HG03039 (cell line): ENCODE measurements at regions not wholly inside any gene's neighbourhood (a gene's known extent, or its start where the extent isn't known, plus 50 kb on each side); places are given as distances from the start of the nearest gene placed in this dataset.
"Not testable (repeated sequence)": the region's sequence is repeated elsewhere in the genome, so short reads cannot be mapped to it uniquely, and the experiment has no call there.

Source experiments
- ATAC-seq: cut with Tn5 transposase; IDR thresholded peaks from one replicate; pipeline ENCODE4 v1.9.1; 2021; ENCODE audit warnings: mild to moderate bottlenecking, moderate library complexity; ENCODE audit not compliant: unreplicated experiment

DNA sequence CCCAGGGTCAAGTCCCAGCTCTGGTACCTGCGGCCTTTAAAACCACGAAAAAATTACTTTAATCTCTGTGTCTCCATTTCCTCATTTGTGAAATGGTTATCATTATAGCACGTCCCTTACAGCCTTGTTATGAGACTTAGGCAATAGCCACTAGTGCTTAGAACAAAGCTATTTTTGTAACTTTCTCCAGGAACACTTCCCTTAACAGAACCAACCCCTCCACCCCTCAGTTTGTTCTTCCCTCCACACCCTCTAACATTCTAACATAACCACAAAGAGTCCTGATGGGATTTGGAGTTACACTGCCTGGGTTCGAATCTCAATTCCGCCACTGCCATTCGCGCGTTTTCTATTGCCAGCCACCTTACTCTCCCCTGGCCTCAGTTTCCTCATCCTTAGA is 2777.4 kb upstream of the TPTE start:
- ATAC-seq, result not testable (repeated sequence)

DNA sequence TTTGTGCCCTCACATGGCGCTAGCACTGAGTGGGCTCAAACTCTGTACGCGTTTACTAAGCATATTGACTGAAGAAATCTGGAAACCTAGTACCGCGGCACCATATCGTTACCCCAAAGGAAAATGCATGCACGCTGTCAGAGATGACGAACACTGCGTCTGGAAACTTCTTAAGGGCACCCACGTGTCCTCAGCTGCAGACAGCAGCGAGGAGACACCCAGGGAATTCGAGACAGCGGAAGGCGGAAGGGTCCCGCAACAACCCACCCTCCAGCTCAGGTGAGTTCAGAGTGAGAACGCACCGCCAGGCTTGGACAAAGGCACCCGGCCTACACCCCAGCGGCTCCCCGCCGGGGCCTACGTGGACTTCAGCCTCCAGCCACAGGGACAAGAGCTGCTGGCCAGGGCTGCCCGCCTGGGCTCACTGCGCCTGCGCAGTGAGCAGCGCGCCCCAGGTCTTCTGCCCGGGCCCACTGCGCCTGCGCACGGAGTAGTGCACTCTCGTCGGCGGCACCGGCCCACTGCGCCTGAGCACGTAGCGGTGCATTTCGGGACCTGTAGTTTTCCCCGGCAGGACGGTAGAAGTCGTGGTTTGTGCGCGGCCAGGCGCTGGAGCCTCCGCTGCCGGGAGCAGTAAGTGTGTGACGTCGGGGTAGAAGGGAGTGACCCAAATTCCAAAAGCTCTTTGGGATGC is 2776.8 kb upstream of the TPTE start:
- peak; percentile 85 for ATAC-seq

DNA sequence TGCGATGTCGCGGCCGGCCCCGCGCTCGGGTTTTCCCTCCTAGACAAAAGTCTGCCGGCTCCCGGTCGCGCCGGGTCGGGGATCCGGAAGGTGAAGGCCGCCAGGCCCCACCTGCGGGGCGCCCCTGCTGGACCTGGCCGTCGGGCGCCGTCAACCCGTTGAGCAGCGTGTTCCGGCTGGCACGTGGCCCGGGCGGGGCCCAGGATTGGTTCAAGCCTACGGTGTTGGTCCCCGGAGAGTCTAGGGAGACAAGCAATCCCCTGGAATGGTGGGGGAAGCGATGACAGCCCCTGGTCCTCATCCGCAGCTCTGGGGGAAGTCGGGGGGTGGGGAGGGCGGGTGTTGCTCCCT is 2776.3 kb upstream of the TPTE start:
- ATAC-seq, result peak; percentile 51

DNA sequence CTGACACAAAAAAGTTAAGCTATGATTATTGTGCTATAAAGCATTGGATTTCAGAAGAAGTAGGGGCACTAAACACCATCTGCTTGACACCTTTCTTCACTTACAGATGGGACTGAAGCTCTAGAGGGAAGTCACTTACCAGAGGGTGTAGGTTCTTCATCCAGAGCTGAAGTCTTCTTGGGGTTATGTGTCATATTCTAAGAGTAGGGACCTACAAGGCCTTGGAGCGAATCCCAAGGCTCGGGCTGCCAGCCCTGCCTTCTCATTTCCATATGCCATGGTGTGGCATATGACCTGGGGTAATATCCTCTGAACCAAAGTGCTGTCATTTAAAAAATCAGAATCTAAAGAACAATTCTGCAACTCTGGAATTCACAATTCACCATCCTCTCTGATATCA is 2773.4 kb upstream of the TPTE start:
- not testable (repeated sequence) for ATAC-seq

DNA sequence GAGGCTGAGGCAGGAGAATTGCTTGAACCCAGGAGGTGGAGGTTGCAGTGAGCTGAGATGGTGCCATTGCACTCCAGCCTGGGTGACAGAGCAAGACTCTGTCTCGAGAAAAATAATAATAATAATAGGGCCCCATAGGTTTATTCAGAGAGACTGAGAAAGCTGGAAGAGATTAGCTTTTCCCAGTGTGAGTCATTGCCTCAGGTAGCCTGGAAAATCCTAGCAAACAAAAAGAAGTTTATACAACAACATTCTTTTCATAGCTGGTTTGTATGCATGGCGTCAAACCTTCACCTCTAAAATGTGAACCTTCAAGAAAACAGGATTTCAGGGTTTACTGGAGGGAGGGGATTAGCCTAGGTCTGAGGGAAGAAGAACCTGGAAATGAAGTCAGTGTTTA is 2768.8 kb upstream of the TPTE start:
- not testable (repeated sequence) for ATAC-seq

DNA sequence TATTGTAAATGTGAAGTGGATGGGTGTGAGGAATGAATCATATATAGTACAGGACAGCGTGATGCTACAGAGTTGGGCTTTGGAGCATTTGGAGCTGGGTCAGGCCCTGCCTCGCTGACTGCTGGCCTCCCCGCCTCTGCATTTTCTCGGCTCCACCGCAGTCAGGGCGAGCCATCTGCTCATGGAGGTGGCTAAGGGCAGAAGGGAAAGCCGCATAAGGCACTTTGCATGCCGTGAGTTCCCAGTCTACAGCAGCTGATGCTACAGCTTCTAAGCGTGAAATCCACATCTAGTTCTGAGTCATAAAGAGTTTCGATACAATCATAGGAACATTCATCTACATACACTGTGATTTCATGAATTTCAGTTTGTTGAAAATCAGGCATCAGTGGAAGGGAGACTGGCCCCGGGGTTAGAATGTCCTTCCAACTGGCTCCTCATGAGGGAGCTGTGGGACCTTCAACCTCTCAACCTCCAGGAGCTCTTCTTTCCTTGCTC is 2768.0 kb upstream of the TPTE start:
- peak; percentile 86 for ATAC-seq

DNA sequence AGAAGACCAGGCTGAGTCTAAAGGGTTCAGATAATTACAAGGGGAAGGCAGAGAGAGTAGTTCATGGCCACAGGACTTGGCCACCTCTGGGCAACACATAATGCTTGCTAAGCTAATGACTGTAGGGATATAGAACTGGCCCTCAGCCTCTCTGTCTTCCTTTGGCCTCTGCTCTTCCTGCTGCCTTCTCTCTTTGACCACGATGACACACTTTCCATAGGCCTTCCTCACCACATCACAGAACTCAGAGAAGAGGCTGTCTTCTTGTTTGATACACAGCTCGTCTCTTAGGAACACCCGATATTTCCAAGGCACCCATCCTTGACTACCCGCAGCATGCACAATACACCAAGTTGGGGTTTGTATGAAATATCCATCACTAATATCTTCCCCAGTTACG is 2751.4 kb upstream of the TPTE start:
- not testable (repeated sequence) for ATAC-seq

DNA sequence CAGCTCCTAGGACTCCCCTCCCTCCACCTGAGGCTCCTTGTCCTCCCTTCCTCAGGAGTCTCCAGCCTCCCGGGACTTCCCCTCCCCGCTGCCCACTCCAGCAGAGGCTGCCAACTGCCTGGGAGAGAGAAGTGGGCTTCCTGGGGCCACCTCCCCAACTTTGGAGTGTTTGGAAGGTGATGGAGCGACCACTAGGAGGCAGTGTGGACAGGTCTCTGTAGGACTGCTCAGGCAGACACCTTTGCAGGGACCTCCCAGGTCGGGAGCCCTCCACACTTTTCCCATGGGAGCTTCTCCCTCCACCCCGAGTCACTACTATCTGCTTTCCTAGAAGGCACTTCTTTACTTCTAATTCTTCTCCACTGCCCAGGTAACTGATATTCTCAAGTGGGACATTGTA is 2747.2 kb upstream of the TPTE start:
- ATAC-seq, result not testable (repeated sequence)

DNA sequence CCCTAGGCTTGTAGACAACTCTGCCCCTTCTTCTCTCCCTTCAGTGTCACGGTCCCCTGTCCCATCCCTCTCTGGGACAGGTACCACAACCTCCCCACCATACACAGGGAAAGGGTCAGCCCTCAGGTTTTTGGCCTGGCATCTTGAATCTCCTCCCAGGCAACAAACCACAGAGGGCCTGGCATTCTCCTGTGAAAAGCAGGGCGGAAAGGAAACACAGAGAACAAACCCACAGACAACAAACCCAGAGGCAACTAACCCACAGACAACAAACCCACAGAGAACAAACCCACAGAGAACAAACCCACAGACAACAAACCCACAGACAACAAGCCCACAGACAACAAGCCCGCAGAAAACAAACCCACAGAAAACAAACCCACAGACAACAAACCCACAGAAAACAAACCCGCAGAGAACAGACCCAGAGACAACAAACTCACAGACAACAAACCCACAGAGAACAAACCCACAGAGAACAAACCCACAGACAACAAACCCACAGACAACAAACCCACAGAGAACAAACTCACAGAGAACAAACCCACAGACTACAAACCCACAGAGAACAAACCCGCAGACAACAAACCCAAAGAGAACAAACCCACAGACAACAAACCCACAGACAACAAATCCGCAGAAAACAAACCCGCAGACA is 2745.9 kb upstream of the TPTE start:
- ATAC-seq, result not testable (repeated sequence)

DNA sequence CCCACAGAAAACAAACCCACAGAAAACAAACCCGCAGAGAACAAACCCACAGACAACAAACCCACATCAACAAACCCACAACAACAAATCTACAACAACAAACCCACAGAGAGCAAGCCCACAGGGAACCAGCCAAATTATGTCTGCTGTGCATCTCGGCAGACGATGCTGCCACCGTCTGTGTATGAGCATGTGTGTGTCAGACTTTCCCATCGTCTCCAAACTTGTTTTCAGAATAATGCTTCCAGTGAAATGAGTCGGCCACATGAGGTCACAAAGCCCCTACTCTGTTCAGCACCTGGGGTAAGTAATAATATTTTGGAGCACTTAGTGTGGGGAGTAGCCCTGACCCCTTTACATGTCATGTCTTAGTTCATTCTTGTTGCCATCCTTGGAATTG is 2745.3 kb upstream of the TPTE start:
- ATAC-seq, result not testable (repeated sequence)

DNA sequence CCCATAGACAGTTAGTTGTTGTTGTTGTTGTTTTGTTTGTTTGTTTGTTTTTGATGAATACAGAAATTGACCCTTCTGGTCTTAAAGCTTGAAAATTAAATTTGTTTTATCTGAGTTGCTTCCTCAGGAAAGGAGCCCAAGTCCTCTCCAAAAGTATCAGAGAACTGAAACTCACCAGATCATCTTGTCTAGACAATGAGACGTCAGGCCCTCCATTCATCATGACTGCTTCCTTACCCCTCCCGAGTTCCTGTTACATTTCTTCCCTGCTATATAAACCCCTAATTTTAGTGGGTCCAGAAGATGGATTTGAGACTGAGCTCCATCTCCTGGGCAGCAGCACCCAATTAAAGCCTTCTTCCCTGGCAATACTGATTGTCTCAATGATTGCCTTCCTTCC is 2744.8 kb upstream of the TPTE start:
- not testable (repeated sequence) for ATAC-seq

DNA sequence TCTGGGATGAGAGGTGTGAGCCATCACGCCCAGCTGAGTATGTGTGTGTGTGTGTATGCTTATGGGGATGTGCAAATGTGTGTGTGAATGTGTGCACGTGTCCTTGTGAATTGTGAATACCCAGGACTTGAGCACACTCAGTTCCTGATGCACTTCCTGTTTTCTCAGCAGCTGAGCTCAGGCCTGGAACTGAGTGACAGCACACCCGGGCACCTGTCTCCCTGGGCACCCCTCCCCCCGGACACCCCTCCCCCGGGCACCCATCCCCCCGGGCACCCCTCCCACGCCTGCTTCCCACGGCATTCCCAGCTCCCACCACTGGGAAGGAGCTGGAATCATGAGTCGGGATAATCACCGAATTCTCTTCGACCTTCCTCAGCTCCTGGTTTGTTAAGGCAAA is 2744.1 kb upstream of the TPTE start:
- not testable (repeated sequence) for ATAC-seq

DNA sequence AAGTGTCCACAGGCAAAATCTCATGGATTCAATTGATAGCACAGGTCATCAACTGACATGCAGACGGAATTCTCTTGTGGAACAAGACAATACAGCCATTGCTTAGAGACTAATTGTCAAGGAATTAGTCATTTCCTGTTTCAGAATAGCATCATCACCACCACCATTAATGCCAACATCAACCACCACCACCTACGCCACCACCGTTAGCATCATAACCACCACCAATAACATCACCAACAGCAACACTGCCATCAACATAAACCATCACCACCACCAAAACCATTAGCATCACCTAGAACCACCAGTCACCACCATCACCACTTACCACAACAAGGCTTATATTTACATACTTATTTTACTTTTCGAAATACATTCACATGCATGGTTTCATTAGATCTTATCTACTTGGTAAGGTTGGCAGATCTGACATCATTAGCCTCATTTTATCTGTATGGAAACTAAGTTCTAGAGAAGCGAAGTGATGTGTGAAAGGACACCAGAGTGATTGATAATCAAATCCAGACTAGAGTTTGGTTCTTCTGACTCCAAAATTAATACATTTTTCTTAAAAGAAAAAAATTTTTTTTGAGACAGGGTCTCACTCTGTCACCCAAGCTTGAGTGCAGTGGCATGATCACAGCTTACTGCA is 2733.8 kb upstream of the TPTE start:
- not testable (repeated sequence) for ATAC-seq

DNA sequence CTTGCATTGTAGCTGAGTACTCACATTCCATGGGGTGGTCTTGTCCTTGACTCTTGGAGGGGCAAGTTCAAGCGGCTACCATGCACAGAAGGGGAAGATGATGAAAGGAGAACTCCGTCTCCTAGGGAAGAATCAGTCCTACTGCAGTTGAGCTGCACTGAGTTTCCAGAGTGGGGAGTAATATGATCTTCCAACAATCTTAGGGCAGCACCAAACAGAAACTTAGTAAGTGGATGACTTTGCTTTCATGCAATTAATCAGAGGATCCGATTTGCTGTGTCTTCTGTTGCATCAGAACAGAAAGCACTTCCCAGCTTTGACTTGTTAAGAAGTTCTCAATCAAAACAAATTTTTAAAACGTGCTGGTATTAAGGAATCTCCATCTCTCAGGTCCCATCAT is 2727.6 kb upstream of the TPTE start:
- not testable (repeated sequence) for ATAC-seq

DNA sequence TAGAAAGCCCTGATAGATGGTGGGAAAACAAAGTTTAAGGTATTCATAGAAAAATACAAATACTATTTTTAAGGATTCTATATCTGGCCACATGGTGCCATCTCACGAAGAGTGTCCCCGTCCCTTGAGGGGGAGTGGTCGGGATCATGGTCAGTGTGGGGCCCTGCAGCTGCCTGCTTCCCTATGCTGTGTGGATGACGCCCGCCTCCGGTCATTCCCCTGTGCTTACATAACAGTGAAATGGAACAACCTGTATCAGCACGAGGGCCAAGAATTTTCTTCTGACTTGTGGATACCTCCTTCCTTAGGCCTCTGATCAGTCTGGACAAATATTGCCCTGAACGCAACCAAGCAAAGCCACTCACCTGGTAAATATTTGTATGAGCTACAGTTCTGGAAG is 2724.1 kb upstream of the TPTE start:
- not testable (repeated sequence) for ATAC-seq

DNA sequence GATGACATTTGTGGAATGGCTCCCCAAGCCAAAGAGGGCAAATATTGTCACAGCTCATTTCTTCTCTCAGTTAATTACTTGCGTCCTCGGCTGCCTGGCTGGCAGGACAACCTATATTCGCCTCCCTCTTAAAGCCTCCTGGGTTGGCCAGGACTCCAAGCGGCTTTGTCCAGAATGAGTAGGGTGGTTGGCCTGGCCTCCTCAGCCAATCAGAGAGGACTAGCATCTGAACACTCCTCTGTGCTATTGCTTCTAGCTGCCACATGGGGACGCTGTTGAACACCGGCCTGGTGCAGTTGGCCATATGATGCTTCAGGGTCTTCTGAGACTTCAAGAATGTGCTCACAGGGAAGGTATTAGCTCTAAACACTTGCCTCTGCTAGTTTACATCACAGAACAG is 2722.9 kb upstream of the TPTE start:
- not testable (repeated sequence) for ATAC-seq

DNA sequence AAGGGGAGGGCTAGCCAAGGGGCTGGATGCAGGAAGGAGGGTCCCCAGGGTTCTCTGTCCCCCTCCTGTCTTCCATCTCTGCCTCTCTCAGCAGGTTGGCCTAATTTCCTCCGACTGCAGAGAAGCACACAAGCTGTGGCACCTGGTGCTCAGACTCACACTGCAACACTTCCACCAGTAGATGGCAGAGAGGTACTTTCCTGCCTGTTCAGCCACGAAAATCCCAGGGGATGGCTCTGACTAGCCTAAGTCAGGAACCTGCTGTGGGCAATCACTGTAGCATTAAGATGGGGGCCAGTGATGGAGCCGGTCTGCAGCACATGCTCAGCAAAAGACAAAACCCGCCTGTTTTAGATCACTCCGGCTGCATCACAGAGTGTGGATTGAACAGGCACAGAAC is 2721.7 kb upstream of the TPTE start:
- not testable (repeated sequence) for ATAC-seq

DNA sequence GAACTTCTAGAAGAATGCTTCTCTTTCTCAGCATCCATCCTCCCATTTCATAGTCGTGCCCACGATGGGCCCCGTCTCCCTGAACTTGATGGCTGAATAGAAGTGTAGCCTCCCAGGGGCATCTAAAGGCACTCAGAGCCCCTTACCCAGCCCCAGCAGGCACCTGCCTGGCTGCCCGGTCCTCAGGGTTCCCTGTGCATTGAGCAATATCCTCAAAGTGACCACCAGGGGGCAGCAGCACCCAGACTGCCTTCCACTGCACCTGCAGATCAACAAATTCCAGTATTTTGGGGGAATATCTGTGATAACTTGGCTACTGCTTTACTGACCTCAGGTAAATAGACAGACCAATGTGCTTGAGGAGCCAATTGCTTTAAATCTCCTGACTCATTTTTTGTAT is 2707.9 kb upstream of the TPTE start:
- not testable (repeated sequence) for ATAC-seq

DNA sequence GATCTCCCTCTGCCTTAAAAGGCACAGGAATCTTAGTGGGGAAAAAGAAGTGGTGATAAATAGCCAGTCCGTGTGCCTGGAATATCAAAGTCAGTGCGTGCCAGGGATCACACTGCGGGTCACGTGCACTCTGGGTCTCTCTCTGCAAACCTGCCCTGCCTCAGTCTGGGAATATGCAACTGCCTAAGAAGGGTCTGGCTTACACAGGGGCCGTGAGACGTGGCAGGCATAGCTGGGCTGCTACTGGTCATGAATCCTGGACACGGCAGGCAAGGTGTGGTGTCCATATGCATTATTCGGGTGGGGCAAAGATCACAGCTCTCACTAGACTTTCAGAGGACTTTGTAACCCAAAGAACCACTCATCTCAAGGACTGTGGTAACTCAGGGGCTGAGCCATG is 2704.4 kb upstream of the TPTE start:
- ATAC-seq, result not testable (repeated sequence)

DNA sequence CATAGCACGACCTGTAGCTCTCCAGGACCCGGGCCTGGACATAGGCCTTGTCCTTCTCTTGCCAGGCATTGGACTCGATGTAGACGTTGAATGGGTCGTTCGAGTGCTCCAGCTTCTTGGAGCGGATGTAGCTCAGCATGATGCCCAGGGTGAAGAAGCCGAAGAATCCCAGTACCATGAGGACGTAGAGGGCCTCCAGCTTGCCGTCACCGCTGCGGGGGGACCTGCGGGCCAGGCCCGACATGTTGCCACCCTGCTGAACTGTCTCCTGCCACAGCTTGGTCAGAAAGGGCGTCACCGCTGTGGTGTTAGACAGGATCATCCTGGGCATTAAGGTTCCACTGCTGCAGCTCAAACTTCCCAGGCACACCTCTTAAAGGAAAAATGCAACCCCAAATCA is 2702.1 kb upstream of the TPTE start:
- not testable (repeated sequence) for ATAC-seq

DNA sequence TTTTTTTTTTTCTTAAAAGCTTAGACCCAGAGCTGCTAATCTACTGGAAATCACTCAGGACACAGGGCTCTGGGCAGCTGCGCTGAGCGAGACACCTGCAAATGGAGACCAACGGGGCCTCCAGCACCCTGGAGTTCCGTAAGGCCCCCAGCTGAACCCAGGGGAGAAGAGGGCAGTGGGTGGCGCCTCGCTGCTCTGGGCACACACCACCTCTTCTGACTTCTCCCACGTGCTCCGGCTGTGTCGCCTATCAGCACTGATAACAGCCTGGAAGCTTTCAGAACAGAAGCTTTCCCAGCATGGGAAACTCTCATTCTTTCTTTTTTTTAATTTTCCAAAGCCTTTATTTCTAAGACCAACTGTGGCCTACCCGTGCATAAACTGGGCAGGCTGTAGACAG is 2695.8 kb upstream of the TPTE start:
- ATAC-seq, result not testable (repeated sequence)

DNA sequence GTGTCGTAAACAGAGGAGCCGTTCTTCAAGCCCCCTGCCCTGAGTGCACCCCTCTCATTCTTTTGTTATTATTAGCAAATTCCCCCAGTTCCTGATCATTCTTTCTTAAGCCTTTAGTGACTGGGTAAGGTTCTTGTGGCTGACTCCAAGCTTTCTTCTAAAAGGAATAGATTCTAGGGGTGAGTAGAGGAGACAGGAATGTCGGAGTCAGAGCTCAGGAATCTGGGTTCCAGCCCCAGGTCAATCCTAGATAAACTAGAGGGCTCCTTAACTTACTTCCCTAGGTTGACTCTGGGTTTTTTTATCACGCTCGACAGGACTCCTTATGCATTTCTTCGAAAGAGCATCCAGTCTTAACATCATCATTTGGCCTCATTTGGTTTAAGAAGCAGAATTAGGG is 2695.2 kb upstream of the TPTE start:
- ATAC-seq, result not testable (repeated sequence)
